CD4-positive, alpha-beta T cell treated with Interleukin-17A for 1 hour (primary cell): ENCODE measurements at regions not wholly inside any gene's neighbourhood (a gene's known extent, or its start where the extent isn't known, plus 50 kb on each side); places are given as distances from the start of the nearest gene placed in this dataset.

Experiments
- DNase-seq: peaks from one replicate; pipeline ENCODE4 v3.0.0-alpha.2; 2020

DNA sequence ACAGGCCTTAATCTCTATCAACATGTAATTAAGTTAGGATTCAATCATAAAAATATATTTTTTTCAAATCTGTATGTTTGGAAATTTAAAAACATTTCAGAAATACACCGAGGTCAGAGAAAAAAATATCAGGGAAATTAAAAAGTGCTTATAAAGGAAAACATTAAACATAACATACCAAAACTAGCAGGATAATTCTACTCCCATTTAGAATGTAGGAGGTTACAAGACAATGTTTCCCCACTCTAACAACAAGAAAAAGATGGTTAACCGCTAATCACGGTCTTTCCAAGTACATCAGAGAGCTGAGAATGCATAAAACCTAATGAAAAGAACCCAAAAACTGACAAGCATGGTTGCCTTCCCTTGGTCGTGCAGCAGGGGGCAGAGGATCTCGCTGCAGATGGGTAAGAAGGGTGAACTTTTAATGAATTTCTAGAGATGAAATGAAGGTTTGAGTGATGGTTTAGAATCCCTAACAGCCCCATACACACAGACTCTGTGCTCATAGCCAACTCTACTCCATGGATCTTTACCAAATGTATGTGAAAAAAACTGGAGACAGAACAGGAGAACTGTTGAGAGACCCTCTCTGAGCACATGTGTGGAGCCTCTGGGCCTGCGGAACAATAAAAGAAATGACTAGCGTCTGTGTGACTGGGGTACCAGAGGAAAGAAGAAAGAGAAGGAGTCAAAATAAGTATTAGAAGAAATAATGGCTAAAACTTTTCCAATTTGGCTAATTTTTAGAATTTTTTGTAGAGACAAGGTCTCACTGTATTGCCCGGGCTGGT is 51.3 kb upstream of the LSM14A start:
- DNase-seq = peak; percentile 64
